ENCODE measurements at regions not wholly inside any gene's neighbourhood (a gene's known extent, or its start where the extent isn't known, plus 50 kb on each side); places are given as distances from the start of the nearest gene placed in this dataset.

GRCh38 chr5:122629121-122629677, 145.7 kb upstream of the SNX2 start:
- TF ChIP-seq CSRNP3 (CRISPR knock-in tag; IDR thresholded peaks at IDR 0.05) = no peak
- TF ChIP-seq CREB5 (CRISPR knock-in tag; IDR thresholded peaks at IDR 0.05; ENCODE audit: low read depth) = no peak
- TF ChIP-seq ZFP30 (CRISPR knock-in tag; IDR thresholded peaks at IDR 0.05) = no peak
- no peak for TF ChIP-seq PPARA (CRISPR knock-in tag; IDR thresholded peaks at IDR 0.05; ENCODE audit: borderline replicate concordance)
- TF ChIP-seq ZFP3 (CRISPR knock-in tag; IDR thresholded peaks at IDR 0.05) = no peak
- TF ChIP-seq, protein P1, sequence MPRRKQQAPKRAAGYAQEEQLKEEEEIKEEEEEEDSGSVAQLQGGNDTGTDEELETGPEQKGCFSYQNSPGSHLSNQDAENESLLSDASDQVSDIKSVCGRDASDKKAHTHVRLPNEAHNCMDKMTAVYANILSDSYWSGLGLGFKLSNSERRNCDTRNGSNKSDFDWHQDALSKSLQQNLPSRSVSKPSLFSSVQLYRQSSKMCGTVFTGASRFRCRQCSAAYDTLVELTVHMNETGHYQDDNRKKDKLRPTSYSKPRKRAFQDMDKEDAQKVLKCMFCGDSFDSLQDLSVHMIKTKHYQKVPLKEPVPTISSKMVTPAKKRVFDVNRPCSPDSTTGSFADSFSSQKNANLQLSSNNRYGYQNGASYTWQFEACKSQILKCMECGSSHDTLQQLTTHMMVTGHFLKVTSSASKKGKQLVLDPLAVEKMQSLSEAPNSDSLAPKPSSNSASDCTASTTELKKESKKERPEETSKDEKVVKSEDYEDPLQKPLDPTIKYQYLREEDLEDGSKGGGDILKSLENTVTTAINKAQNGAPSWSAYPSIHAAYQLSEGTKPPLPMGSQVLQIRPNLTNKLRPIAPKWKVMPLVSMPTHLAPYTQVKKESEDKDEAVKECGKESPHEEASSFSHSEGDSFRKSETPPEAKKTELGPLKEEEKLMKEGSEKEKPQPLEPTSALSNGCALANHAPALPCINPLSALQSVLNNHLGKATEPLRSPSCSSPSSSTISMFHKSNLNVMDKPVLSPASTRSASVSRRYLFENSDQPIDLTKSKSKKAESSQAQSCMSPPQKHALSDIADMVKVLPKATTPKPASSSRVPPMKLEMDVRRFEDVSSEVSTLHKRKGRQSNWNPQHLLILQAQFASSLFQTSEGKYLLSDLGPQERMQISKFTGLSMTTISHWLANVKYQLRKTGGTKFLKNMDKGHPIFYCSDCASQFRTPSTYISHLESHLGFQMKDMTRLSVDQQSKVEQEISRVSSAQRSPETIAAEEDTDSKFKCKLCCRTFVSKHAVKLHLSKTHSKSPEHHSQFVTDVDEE (CRISPR knock-in tag; IDR thresholded peaks at IDR 0.05) = no peak
- TF ChIP-seq TOX (CRISPR knock-in tag; IDR thresholded peaks at IDR 0.05; ENCODE audit: borderline replicate concordance) = no peak
- no peak for TF ChIP-seq TCF4 (CRISPR knock-in tag; IDR thresholded peaks at IDR 0.05; ENCODE audit: borderline replicate concordance)
- no peak for TF ChIP-seq ZC3H10 (CRISPR knock-in tag; IDR thresholded peaks at IDR 0.05)
- TF ChIP-seq ISL1 (CRISPR knock-in tag; IDR thresholded peaks at IDR 0.05) = no peak
- TF ChIP-seq ZNF8 (CRISPR knock-in tag; IDR thresholded peaks at IDR 0.05) = no peak
- no peak for TF ChIP-seq GLIS3 (CRISPR knock-in tag; IDR thresholded peaks at IDR 0.05)
- TF ChIP-seq ESRRG (CRISPR knock-in tag; IDR thresholded peaks at IDR 0.05) = no peak
- no peak for TF ChIP-seq SNAI2 (CRISPR knock-in tag; IDR thresholded peaks at IDR 0.05)
- TF ChIP-seq, protein P2, sequence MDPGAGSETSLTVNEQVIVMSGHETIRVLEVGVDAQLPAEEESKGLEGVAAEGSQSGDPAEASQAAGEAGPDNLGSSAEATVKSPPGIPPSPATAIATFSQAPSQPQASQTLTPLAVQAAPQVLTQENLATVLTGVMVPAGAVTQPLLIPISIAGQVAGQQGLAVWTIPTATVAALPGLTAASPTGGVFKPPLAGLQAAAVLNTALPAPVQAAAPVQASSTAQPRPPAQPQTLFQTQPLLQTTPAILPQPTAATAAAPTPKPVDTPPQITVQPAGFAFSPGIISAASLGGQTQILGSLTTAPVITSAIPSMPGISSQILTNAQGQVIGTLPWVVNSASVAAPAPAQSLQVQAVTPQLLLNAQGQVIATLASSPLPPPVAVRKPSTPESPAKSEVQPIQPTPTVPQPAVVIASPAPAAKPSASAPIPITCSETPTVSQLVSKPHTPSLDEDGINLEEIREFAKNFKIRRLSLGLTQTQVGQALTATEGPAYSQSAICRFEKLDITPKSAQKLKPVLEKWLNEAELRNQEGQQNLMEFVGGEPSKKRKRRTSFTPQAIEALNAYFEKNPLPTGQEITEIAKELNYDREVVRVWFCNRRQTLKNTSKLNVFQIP (CRISPR knock-in tag; IDR thresholded peaks at IDR 0.05; ENCODE audit: borderline replicate concordance, low read depth) = no peak
- no peak for TF ChIP-seq BACH2 (CRISPR knock-in tag; IDR thresholded peaks at IDR 0.05; ENCODE audit: borderline replicate concordance)
- ATAC-seq = no peak

DNA sequence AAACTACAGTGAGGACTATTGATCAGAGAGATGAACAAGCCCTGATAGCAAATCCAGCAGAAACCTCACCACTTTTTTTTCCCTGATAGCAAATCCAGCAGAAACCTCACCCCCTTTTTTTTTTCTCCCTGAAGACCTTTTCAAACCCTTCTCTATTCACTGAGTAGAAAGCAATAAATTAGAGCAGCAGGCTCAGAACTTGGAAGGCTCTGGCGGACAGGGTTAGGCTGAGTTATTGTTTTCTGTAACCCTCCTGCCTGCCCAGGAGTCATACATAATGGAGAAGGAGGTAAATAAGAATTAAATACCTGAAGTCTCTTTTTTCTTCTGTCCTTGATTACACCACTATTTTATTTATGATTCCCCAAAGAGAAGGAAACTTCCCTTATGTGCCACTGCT, 136.3 kb upstream of the SNX2 start:
- TF ChIP-seq ESRRG (CRISPR knock-in tag; IDR thresholded peaks at IDR 0.05) (no peak), SNAI2 (CRISPR knock-in tag; IDR thresholded peaks at IDR 0.05) (no peak), ZNF70 (CRISPR knock-in tag; IDR thresholded peaks at IDR 0.05) (no peak), OSR1 (CRISPR knock-in tag; IDR thresholded peaks at IDR 0.05) (no peak), ARNTL (CRISPR knock-in tag; IDR thresholded peaks at IDR 0.05; ENCODE audit: borderline replicate concordance, low read depth) (no peak), ISL1 (CRISPR knock-in tag; IDR thresholded peaks at IDR 0.05) (no peak), ZC3H10 (CRISPR knock-in tag; IDR thresholded peaks at IDR 0.05) (no peak), CREB5 (CRISPR knock-in tag; IDR thresholded peaks at IDR 0.05; ENCODE audit: low read depth) (no peak), TCF4 (CRISPR knock-in tag; IDR thresholded peaks at IDR 0.05; ENCODE audit: borderline replicate concordance) (no peak), BACH2 (CRISPR knock-in tag; IDR thresholded peaks at IDR 0.05; ENCODE audit: borderline replicate concordance) (no peak), ZFP30 (CRISPR knock-in tag; IDR thresholded peaks at IDR 0.05) (no peak), RARB (CRISPR knock-in tag; IDR thresholded peaks at IDR 0.05) (no peak), GLIS3 (CRISPR knock-in tag; IDR thresholded peaks at IDR 0.05) (no peak), PATZ1 (CRISPR knock-in tag; IDR thresholded peaks at IDR 0.05; ENCODE audit: borderline replicate concordance) (no peak), CSRNP3 (CRISPR knock-in tag; IDR thresholded peaks at IDR 0.05) (no peak), PPARA (CRISPR knock-in tag; IDR thresholded peaks at IDR 0.05; ENCODE audit: borderline replicate concordance) (no peak)
- TF ChIP-seq, protein P1 (CRISPR knock-in tag; IDR thresholded peaks at IDR 0.05) = no peak
- TF ChIP-seq, protein P2 (CRISPR knock-in tag; IDR thresholded peaks at IDR 0.05; ENCODE audit: borderline replicate concordance, low read depth) = no peak
- no peak for ATAC-seq
